B cell (primary cell): ENCODE measurements at regions not wholly inside any gene's neighbourhood (a gene's known extent, or its start where the extent isn't known, plus 50 kb on each side); places are given as distances from the start of the nearest gene placed in this dataset.

ENCODE experiments used
- CTCF ChIP-seq: fragments of 200-600 bp; IDR thresholded peaks from one replicate; pipeline ENCODE4 v1.8.0; 2022; ENCODE audit warnings: antibody characterized with exemption, mild to moderate bottlenecking
- EZH2 ChIP-seq: IDR thresholded peaks from 2 replicates; pipeline ENCODE4 v1.6.1; 2012; ENCODE audit warnings: borderline replicate concordance, low read depth, mild to moderate bottlenecking, moderate library complexity, low read length; ENCODE audit not compliant: insufficient read depth, poor library complexity, severe bottlenecking

GRCh38 chr9:31112491-31112890, 1272.0 kb upstream of the ACO1 start:
- TF ChIP-seq CTCF, result no peak
- TF ChIP-seq EZH2, result no peak
